ENCODE measurements at regions not wholly inside any gene's neighbourhood (a gene's known extent, or its start where the extent isn't known, plus 50 kb on each side); places are given as distances from the start of the nearest gene placed in this dataset.

- no peak for DNase-seq (ENCODE audit: low read depth)
Measured at GRCh38 chr6:41451515-41452163, 94.5 kb upstream of the FOXP4 start.

- DNase-seq (ENCODE audit: low read depth) = no peak
Measured at GRCh38 chr6:41452763-41453162, 93.4 kb upstream of the FOXP4 start.

GRCh38 chr6:41453244-41453643, 92.9 kb upstream of the FOXP4 start:
- no peak for DNase-seq (ENCODE audit: low read depth)

GRCh38 chr6:41454189-41454789, 91.9 kb upstream of the FOXP4 start:
- DNase-seq (ENCODE audit: low read depth) = no peak

GRCh38 chr6:41455410-41455809, 90.8 kb upstream of the FOXP4 start:
- DNase-seq (ENCODE audit: low read depth) = no peak

GRCh38 chr6:41455818-41456217, 90.4 kb upstream of the FOXP4 start:
- no peak for DNase-seq (ENCODE audit: low read depth)

- no peak for DNase-seq (ENCODE audit: low read depth)
Measured at GRCh38 chr6:41457303-41457670, 88.9 kb upstream of the FOXP4 start.

GRCh38 chr6:41459738-41460137, 86.4 kb upstream of the FOXP4 start:
- DNase-seq (ENCODE audit: low read depth) = no peak

- no peak for DNase-seq (ENCODE audit: low read depth)
Measured at GRCh38 chr6:41460742-41461336, 85.3 kb upstream of the FOXP4 start.

GRCh38 chr6:41462033-41462432, 84.1 kb upstream of the FOXP4 start:
- DNase-seq (ENCODE audit: low read depth) = no peak

- DNase-seq (ENCODE audit: low read depth) = no peak
Measured at GRCh38 chr6:41463062-41463930, 82.9 kb upstream of the FOXP4 start.

GRCh38 chr6:41464019-41464418, 82.2 kb upstream of the FOXP4 start:
- no peak for DNase-seq (ENCODE audit: low read depth)

GRCh38 chr6:41464481-41464880, 81.7 kb upstream of the FOXP4 start:
- no peak for DNase-seq (ENCODE audit: low read depth)

- no peak for DNase-seq (ENCODE audit: low read depth)
Measured at GRCh38 chr6:41466437-41466990, 79.7 kb upstream of the FOXP4 start.

- DNase-seq (ENCODE audit: low read depth) = no peak
Measured at GRCh38 chr6:41467061-41467460, 79.1 kb upstream of the FOXP4 start.

- DNase-seq (ENCODE audit: low read depth) = no peak
Measured at GRCh38 chr6:41467627-41468404, 78.4 kb upstream of the FOXP4 start.

GRCh38 chr6:41469156-41470028, 76.8 kb upstream of the FOXP4 start:
- no peak for DNase-seq (ENCODE audit: low read depth)

GRCh38 chr6:41470029-41470330, 76.2 kb upstream of the FOXP4 start:
- DNase-seq (ENCODE audit: low read depth) = no peak

- no peak for DNase-seq (ENCODE audit: low read depth)
Measured at GRCh38 chr6:41470331-41471063, 75.7 kb upstream of the FOXP4 start.

All from stimulated activated CD8-positive, alpha-beta memory T cell treated with anti-CD3 and anti-CD28 coated beads, Interleukin-7, amount 100 ng/mL, for 24 hours (primary cell).